ENCODE measurements at regions not wholly inside any gene's neighbourhood (a gene's known extent, or its start where the extent isn't known, plus 50 kb on each side); places are given as distances from the start of the nearest gene placed in this dataset.

GRCh38 chr20:50338479-50339391 is 148.1 kb downstream of the CEBPB start (continued):
- TF ChIP-seq, protein P1, sequence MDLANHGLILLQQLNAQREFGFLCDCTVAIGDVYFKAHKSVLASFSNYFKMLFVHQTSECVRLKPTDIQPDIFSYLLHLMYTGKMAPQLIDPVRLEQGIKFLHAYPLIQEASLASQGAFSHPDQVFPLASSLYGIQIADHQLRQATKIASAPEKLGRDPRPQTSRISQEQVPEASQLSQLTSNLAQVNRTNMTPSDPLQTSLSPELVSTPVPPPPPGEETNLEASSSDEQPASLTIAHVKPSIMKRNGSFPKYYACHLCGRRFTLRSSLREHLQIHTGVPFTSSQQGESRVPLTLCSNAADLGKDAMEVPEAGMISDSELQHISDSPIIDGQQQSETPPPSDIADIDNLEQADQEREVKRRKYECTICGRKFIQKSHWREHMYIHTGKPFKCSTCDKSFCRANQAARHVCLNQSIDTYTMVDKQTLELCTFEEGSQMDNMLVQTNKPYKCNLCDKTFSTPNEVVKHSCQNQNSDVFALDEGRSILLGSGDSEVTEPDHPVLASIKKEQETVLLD (IDR thresholded peaks at IDR 0.05) = no peak
- TF ChIP-seq PTTG1 (tag; IDR thresholded peaks at IDR 0.05; ENCODE audit: low read depth) (no peak), NR0B1 (IDR thresholded peaks at IDR 0.05; ENCODE audit: partially characterized antibody) (no peak), GABPB1 (CRISPR knock-in tag; IDR thresholded peaks at IDR 0.05) (no peak), TAF7 (tag; IDR thresholded peaks at IDR 0.05) (no peak), TEAD2 (tag; IDR thresholded peaks at IDR 0.05) (no peak), RERE (CRISPR knock-in tag; IDR thresholded peaks at IDR 0.05; ENCODE audit: borderline replicate concordance) (no peak), SMC3 (conservative IDR thresholded peaks at IDR 0.05; ENCODE audit: insufficient read depth, low read depth, low read length) (no peak), CBFA2T3 (IDR thresholded peaks at IDR 0.05) (peak; percentile 33; the same call in 1 of the 2 replicates), BRD9 (IDR thresholded peaks at IDR 0.05; ENCODE audit: low read depth, partially characterized antibody) (no peak), MAX (CRISPR knock-in tag; IDR thresholded peaks at IDR 0.05) (no peak), GTF2E2 (tag; IDR thresholded peaks at IDR 0.05) (no peak)
- TF ChIP-seq, protein P2, sequence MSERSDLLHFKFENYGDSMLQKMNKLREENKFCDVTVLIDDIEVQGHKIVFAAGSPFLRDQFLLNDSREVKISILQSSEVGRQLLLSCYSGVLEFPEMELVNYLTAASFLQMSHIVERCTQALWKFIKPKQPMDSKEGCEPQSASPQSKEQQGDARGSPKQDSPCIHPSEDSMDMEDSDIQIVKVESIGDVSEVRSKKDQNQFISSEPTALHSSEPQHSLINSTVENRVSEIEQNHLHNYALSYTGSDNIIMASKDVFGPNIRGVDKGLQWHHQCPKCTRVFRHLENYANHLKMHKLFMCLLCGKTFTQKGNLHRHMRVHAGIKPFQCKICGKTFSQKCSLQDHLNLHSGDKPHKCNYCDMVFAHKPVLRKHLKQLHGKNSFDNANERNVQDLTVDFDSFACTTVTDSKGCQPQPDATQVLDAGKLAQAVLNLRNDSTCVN (CRISPR knock-in tag; IDR thresholded peaks at IDR 0.05) = no peak
- TF ChIP-seq, protein P3, sequence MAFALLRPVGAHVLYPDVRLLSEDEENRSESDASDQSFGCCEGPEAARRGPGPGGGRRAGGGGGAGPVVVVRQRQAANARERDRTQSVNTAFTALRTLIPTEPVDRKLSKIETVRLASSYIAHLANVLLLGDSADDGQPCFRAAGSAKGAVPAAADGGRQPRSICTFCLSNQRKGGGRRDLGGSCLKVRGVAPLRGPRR (CRISPR knock-in tag; IDR thresholded peaks at IDR 0.05) = no peak
- TF ChIP-seq, protein P4, sequence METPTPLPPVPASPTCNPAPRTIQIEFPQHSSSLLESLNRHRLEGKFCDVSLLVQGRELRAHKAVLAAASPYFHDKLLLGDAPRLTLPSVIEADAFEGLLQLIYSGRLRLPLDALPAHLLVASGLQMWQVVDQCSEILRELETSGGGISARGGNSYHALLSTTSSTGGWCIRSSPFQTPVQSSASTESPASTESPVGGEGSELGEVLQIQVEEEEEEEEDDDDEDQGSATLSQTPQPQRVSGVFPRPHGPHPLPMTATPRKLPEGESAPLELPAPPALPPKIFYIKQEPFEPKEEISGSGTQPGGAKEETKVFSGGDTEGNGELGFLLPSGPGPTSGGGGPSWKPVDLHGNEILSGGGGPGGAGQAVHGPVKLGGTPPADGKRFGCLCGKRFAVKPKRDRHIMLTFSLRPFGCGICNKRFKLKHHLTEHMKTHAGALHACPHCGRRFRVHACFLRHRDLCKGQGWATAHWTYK (CRISPR knock-in tag; IDR thresholded peaks at IDR 0.05) = no peak

Measured in K562 (cell line).